Fibroblast of lung (primary cell): ENCODE measurements at regions not wholly inside any gene's neighbourhood (a gene's known extent, or its start where the extent isn't known, plus 50 kb on each side); places are given as distances from the start of the nearest gene placed in this dataset.
"Not testable (repeated sequence)": the region's sequence is repeated elsewhere in the genome, so short reads cannot be mapped to it uniquely, and the experiment has no call there.

Experiments
- DNase-seq, 2 donors: peaks; one replicate each; pipeline versions ENCODE4 v3.0.0 to v3.0.0-alpha.2; 2010; ENCODE audit warnings: low read depth in 2 of 2
- H2AFZ ChIP-seq: 2 replicates; pipeline ENCODE4 v1.5.1; 2012; ENCODE audit warnings: low read length, control low read depth, inconsistent platforms
- H3K27ac ChIP-seq: 2 replicates; pipeline ENCODE4 v1.5.1; 2011; ENCODE audit warnings: low read length, control low read depth; ENCODE audit not compliant: insufficient read depth
- H3K27me3 ChIP-seq: 2 replicates; pipeline ENCODE4 v1.5.1; 2011; ENCODE audit warnings: mild to moderate bottlenecking, low read length; ENCODE audit not compliant: control insufficient read depth, insufficient read depth
- H3K36me3 ChIP-seq: 2 replicates; pipeline ENCODE4 v1.5.1; 2011; ENCODE audit warnings: low read length; ENCODE audit not compliant: control insufficient read depth, insufficient read depth
- H3K4me1 ChIP-seq: 2 replicates; pipeline ENCODE4 v1.5.1; 2011; ENCODE audit warnings: low read length; ENCODE audit not compliant: control insufficient read depth, insufficient read depth; ENCODE audit errors: extremely low read depth
- H3K4me2 ChIP-seq: 2 replicates; pipeline ENCODE4 v1.5.1; 2011; ENCODE audit warnings: low read length, control low read depth; ENCODE audit not compliant: insufficient read depth; ENCODE audit errors: extremely low read depth
- H3K4me3 ChIP-seq, 4 experiments: fragments of 200-600 bp in 1 of 4; sonication (generic) in 1 of 4; replicated peaks in 1 of 4; 2 replicates each; pipeline ENCODE4 v1.5.1; 2011 to 2016; ENCODE audit warnings: low read length in 4 of 4, low read depth in 3 of 4, mild to moderate bottlenecking in 3 of 4, control low read depth in 2 of 4, inconsistent platforms in 1 of 4, mixed read lengths in 1 of 4; ENCODE audit not compliant: insufficient read depth in 1 of 4; ENCODE audit errors: control extremely low read depth in 1 of 4
- H3K79me2 ChIP-seq: 2 replicates; pipeline ENCODE4 v1.5.1; 2012; ENCODE audit warnings: mild to moderate bottlenecking, low read length, inconsistent platforms; ENCODE audit not compliant: control insufficient read depth, insufficient read depth
- H3K9ac ChIP-seq: 2 replicates; pipeline ENCODE4 v1.5.1; 2011; ENCODE audit warnings: mild to moderate bottlenecking, low read length, control low read depth; ENCODE audit not compliant: insufficient read depth
- H3K9me3 ChIP-seq: 2 replicates; pipeline ENCODE4 v1.5.1; 2012; ENCODE audit warnings: low read depth, low read length; ENCODE audit not compliant: control insufficient read depth, insufficient read depth
- H4K20me1 ChIP-seq: 2 replicates; pipeline ENCODE4 v1.5.1; 2011; ENCODE audit warnings: low read length; ENCODE audit not compliant: control insufficient read depth, insufficient read depth; ENCODE audit errors: extremely low read depth
- CTCF ChIP-seq, 2 donors: IDR thresholded peaks in 1 of 2; conservative IDR thresholded peaks in 1 of 2; 1 replicate in 1 of 2; 2 replicates in 1 of 2; pipeline ENCODE4 v1.5.1; 2011 to 2012; ENCODE audit warnings: low read length in 2 of 2, control low read depth in 1 of 2, inconsistent platforms in 1 of 2, low read depth in 1 of 2, mild to moderate bottlenecking in 1 of 2
- EZH2 ChIP-seq: IDR thresholded peaks from 2 replicates; pipeline ENCODE4 v1.5.1; 2012; ENCODE audit warnings: low read length, control low read depth, mild to moderate bottlenecking; ENCODE audit errors: missing control alignments

GRCh38 chr19:28627669-28628068, 585.3 kb downstream of the UQCRFS1 start:
- Histone ChIP-seq H3K27ac (no peak overlapping the region), H3K36me3 (no peaks in the 10 kb centered on the region), H3K4me2 (no peak overlapping the region), H3K27me3 (no peaks in the 10 kb centered on the region), H3K9ac (no peak overlapping the region), H2AFZ (no peak overlapping the region), H3K9me3 (no peaks in the 10 kb centered on the region), H3K4me3 (no peak overlapping the region), H3K79me2 (no peaks in the 10 kb centered on the region), H3K4me1 (no peaks in the 10 kb centered on the region), H4K20me1 (no peaks in the 10 kb centered on the region)
- TF ChIP-seq EZH2 (no peak), CTCF (conservative IDR thresholded peaks at IDR 0.05 in 1 of 2, IDR thresholded peaks at IDR 0.05 in 1 of 2; ENCODE audit: low read depth in 1 of 2, low read length in 2 of 2) (no peak)
- DNase-seq, result no peak

- not testable (repeated sequence) for H3K9ac ChIP-seq, H3K27me3 ChIP-seq, H3K9me3 ChIP-seq, DNase-seq, H3K27ac ChIP-seq, H3K79me2 ChIP-seq, H3K4me2 ChIP-seq, H3K4me1 ChIP-seq, H2AFZ ChIP-seq, H3K36me3 ChIP-seq, H4K20me1 ChIP-seq, H3K4me3 ChIP-seq
These were observed 586.5 kb downstream of the UQCRFS1 start for GRCh38 chr19:28626407-28626806.

GRCh38 chr19:28619816-28620429, 593.0 kb downstream of the UQCRFS1 start:
- Histone ChIP-seq H3K9ac (no peak overlapping the region), H4K20me1 (no peaks in the 10 kb centered on the region), H3K4me2 (no peak overlapping the region), H3K9me3 (no peaks in the 10 kb centered on the region), H3K27me3 (no peaks in the 10 kb centered on the region), H3K4me1 (no peaks in the 10 kb centered on the region), H2AFZ (no peak overlapping the region), H3K36me3 (no peaks in the 10 kb centered on the region), H3K79me2 (no peaks in the 10 kb centered on the region), H3K27ac (no peak overlapping the region), H3K4me3 (no peak overlapping the region)
- TF ChIP-seq EZH2, result no peak
- TF ChIP-seq CTCF (conservative IDR thresholded peaks at IDR 0.05 in 1 of 2, IDR thresholded peaks at IDR 0.05 in 1 of 2; ENCODE audit: low read depth in 1 of 2, low read length in 2 of 2), result no peak
- no peak for DNase-seq
